ENCODE measurements at regions not wholly inside any gene's neighbourhood (a gene's known extent, or its start where the extent isn't known, plus 50 kb on each side); places are given as distances from the start of the nearest gene placed in this dataset.
"Not testable (repeated sequence)": the region's sequence is repeated elsewhere in the genome, so short reads cannot be mapped to it uniquely, and the experiment has no call there.

DNA sequence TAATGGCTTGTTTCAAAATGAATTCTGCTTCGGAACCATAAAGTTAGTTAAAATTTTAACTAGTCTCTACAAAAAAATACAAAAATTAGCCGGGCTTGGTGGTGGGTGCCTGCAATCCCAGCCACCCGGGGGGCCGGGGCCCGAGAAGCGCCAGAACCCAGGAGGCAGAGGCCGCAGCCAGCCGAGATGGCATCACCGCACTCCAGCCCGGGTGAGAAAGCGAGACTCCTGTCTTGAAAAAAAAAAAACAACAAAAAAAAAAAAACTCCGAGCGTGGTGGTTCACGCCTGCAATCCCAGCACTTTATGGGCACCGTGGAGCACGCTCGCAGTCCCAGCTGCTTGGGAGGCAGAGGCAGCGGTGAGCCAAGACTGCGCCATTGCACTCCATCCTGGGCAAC, 781.4 kb downstream of the BRINP3 start:
- Mint-ChIP-seq H3K4me3 (no peak overlapping the region), H3K9me3 (peaks cover 24% of the 10 kb centered on the region), H3K4me1 (ENCODE audit: low read depth) (no peaks in the 10 kb centered on the region), H3K27ac (no peak overlapping the region), H3K27me3 (no peaks in the 10 kb centered on the region), H3K36me3 (ENCODE audit: low read depth) (no peaks in the 10 kb centered on the region)
- intact Hi-C loops (cut with micrococcal nuclease): no loop called here

DNA sequence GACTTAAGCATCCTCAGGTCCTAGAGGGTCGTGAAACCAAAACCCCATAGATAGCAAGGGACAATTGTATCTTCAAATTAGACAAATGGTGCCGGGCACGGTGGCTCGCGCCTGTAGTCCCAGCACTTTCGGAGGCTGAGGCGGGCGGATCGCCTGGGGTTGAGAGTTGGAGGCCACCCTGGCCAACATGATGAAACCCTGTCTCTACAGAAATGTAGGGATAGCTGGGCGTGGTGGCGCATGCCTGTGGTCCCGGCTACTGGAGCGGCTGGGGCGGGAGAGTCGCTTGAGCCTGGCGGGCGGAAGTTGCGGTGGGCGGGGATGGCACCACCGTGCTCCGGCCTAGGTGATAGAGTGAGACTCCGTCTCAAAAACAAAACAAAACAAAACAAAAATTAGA, 780.6 kb downstream of the BRINP3 start:
- H3K4me1 Mint-ChIP-seq (ENCODE audit: low read depth): no peaks in the 10 kb centered on the region
- no peak overlapping the region for H3K27ac Mint-ChIP-seq
- no peak overlapping the region for H3K4me3 Mint-ChIP-seq
- no peaks in the 10 kb centered on the region for H3K36me3 Mint-ChIP-seq (ENCODE audit: low read depth)
- no peaks in the 10 kb centered on the region for H3K27me3 Mint-ChIP-seq
- peaks cover 23% of the 10 kb centered on the region for H3K9me3 Mint-ChIP-seq
- intact Hi-C loops (cut with micrococcal nuclease): no loop called here

DNA sequence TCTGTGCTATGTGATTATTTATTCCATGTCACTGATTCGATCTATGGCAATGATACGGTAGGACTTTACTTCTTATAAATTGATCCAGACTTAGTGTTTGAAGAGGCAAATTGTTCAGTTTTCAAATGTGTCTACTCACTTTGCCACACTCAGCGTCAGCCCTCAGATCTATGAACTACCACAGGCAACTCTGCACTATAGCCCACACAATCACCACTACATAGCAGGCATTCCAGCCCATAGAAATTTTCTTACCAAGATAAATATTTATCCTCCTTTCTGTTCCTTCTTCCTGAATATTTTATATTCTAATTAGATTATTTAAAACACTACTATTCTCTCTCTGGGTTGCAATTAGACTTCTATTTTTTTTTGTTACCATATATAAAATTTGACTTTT, 776.1 kb downstream of the BRINP3 start:
- Mint-ChIP-seq H3K9me3 (no peaks in the 10 kb centered on the region), H3K4me3 (no peak overlapping the region), H3K27me3 (no peaks in the 10 kb centered on the region), H3K36me3 (ENCODE audit: low read depth) (no peaks in the 10 kb centered on the region), H3K27ac (no peak overlapping the region), H3K4me1 (ENCODE audit: low read depth) (no peaks in the 10 kb centered on the region)
- intact Hi-C loops (cut with micrococcal nuclease): no loop called here

DNA sequence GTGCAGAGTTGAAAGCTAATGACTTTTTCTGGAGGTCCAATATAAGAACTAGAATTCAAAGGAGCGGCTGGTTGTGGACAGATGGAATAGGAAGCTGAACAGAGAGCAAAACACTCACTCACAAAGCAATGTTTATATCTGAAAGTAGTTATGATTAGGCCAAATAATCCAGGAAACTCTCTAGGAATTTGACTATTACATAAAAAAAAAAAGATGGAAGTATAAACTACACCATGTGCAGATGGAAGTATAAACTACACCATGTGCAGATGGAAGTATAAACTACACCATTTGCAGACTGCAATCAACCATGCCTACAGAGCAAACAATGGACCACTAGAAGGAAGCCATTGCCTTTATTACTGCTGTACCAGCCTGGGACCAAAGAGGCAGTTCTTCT, 771.1 kb downstream of the BRINP3 start:
- Mint-ChIP-seq H3K27me3 (no peaks in the 10 kb centered on the region), H3K4me3 (no peak overlapping the region), H3K9me3 (peaks cover 37% of the 10 kb centered on the region)

DNA sequence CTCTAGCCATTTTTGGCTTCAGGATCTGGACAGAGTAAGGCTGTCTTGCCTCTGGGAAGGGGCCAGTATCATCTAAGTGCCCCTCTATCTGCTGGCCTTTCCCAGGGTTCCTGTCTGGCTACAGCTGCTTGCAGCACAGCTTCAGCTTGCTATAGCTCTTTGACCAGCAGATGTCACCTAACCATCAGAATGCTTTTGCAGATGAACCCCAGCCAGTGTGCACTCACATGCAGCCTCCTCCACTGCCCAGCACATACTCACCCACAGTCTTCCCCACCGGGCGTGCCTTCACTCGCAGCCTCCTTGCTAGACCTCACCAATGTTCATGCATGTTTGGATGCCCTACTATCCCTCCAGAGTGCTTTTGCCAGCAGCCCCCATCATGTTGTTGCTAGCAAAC, 769.0 kb downstream of the BRINP3 start:
- intact Hi-C loops (cut with micrococcal nuclease): no loop called here
- H3K27me3 Mint-ChIP-seq: no peaks in the 10 kb centered on the region

More for the DNA sequence above, 771.1 kb downstream of the BRINP3 start:
- intact Hi-C loops (cut with micrococcal nuclease): no loop called here
- H3K27ac Mint-ChIP-seq: no peak overlapping the region
- H3K36me3 Mint-ChIP-seq (ENCODE audit: low read depth): no peaks in the 10 kb centered on the region
- no peaks in the 10 kb centered on the region for H3K4me1 Mint-ChIP-seq (ENCODE audit: low read depth)

DNA sequence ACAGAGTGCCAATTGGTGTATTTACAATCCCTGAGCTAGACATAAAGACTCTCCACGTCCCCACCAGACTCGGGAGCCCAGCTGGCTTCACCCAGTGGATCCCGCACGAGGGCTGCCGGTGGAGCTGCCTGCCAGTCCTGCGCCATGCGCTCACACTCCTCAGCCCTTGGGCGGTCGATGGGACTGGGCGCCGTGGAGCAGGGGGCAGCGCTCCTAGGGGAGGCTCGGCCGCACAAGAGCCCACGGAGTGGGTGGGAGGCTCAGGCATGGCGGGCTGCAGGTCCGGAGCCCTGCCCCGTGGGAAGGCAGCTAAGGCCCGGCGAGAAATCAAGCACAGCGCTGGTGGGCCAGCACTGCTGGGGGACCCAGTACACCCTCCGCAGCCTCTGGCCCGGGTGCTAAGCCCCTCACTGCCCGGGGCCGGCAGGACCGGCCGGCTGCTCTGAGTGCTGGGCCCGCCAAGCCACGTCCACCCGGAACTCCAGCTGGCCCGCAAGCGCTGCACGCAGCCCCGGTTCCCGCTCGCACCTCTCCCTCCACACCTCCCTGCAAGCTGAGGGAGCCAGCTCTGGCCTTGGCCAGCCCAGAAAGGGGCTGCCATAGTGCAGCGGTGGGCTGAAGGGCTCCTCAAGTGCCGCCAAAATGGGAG, 759.4 kb downstream of the BRINP3 start:
- H3K9me3 Mint-ChIP-seq: peaks cover 16% of the 10 kb centered on the region
- H3K4me1 Mint-ChIP-seq (ENCODE audit: low read depth); H3K4me3 Mint-ChIP-seq; H3K27me3 Mint-ChIP-seq; H3K27ac Mint-ChIP-seq; H3K36me3 Mint-ChIP-seq (ENCODE audit: low read depth); intact Hi-C loops (cut with micrococcal nuclease): not testable (repeated sequence)

More for the DNA sequence above, 769.0 kb downstream of the BRINP3 start:
- Mint-ChIP-seq H3K4me1 (ENCODE audit: low read depth) (no peaks in the 10 kb centered on the region), H3K4me3 (no peak overlapping the region), H3K36me3 (ENCODE audit: low read depth) (no peaks in the 10 kb centered on the region), H3K27ac (no peak overlapping the region), H3K9me3 (peaks cover 41% of the 10 kb centered on the region)

DNA sequence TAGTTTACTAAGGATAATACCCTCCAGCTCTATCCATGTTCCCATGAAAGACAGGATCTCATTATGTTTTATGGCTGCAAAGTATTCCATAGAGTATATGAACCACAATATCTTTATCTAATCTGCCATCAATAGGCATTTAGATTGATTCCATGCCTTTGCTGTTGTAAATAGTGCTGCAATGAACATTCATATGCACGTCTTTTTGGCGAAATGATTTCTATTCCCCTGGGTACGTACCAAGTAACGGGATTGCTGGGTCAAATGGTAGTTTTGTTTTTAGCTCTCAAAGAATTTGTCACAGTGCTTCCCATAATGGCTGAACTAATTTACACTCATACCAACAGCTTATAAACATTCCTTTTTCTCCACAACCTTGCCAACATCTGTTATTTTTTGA, 750.9 kb downstream of the BRINP3 start:
- H3K27ac Mint-ChIP-seq: no peak overlapping the region
- H3K36me3 Mint-ChIP-seq (ENCODE audit: low read depth): no peaks in the 10 kb centered on the region
- intact Hi-C loops (cut with micrococcal nuclease): no loop called here
- no peaks in the 10 kb centered on the region for H3K4me1 Mint-ChIP-seq (ENCODE audit: low read depth)
- peaks cover 33% of the 10 kb centered on the region for H3K9me3 Mint-ChIP-seq
- H3K4me3 Mint-ChIP-seq: no peak overlapping the region
- H3K27me3 Mint-ChIP-seq: no peaks in the 10 kb centered on the region

DNA sequence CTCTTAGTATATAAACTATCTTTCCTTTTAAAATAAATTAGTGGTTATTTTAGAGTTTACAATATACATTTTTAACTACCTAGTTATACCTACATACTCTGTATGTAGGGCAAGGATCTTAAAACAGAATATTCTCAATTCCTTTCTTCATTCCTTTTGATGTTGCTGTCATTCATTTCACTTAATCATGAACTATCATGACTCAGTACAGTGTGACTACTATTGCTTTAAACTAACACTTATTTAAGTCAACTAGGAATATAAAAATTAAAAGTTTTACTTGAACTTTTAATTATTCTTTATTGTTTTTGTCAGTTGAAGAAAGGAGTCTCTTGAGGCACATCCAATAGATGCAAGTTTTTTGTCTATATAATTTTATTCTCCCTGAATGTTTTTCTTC, 726.4 kb downstream of the BRINP3 start:
- intact Hi-C loops (cut with micrococcal nuclease): no loop called here
- H3K27me3 Mint-ChIP-seq: no peaks in the 10 kb centered on the region
- no peaks in the 10 kb centered on the region for H3K36me3 Mint-ChIP-seq (ENCODE audit: low read depth)
- H3K27ac Mint-ChIP-seq: no peak overlapping the region
- no peak overlapping the region for H3K4me3 Mint-ChIP-seq
- H3K9me3 Mint-ChIP-seq: peaks cover 29% of the 10 kb centered on the region
- no peaks in the 10 kb centered on the region for H3K4me1 Mint-ChIP-seq (ENCODE audit: low read depth)

DNA sequence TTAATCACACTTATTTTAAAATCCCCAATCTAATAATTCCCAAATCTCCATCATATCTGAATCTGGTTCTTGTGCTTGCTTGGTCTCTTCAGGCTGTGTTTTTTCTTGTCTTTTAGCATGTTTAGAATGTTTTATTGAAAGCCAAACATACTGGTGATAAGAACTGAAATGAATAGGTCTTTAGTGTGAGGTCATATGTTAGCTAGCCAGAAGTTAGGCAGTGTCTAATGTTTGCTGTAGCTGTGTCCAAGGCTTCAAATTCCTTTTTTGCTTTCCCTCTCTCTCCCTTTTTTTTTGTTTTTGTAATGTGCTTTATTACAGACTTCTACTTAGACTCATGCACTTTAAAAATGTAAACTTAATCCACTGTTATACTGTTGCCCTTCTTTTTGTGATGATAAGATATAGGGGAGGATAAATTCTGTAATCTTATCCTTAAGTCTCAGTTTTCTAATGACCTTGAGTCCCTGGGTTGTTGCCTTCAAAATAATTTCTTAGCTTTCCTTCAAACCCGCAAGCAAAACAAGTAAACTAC, 725.1 kb downstream of the BRINP3 start:
- intact Hi-C loops (cut with micrococcal nuclease): no loop called here
- H3K27ac Mint-ChIP-seq: no peak overlapping the region
- H3K4me1 Mint-ChIP-seq (ENCODE audit: low read depth): no peaks in the 10 kb centered on the region
- no peaks in the 10 kb centered on the region for H3K27me3 Mint-ChIP-seq
- H3K4me3 Mint-ChIP-seq: no peak overlapping the region
- peaks cover 41% of the 10 kb centered on the region for H3K9me3 Mint-ChIP-seq
- H3K36me3 Mint-ChIP-seq (ENCODE audit: low read depth): no peaks in the 10 kb centered on the region

DNA sequence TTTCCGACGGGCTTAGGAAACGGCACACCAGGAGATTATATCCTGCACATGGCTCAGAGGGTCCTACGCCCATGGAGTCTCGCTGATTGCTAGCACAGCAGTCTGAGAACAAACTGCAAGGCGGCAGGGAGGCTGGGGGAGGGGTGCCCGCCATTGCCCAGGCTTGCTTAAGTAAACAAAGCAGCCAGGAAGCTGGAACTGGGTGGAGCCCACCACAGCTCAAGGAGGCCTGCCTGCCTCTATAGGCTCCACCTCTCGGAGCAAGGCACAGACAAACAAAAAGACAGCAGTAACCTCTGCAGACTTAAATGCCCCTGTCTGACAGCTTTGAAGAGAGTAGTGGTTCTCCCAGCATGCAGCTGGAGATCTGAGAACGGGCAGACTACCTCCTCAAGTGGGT, 722.6 kb downstream of the BRINP3 start:
- peaks cover 45% of the 10 kb centered on the region for H3K9me3 Mint-ChIP-seq
- H3K4me1 Mint-ChIP-seq (ENCODE audit: low read depth); H3K36me3 Mint-ChIP-seq (ENCODE audit: low read depth); H3K27ac Mint-ChIP-seq; H3K27me3 Mint-ChIP-seq; intact Hi-C loops (cut with micrococcal nuclease); H3K4me3 Mint-ChIP-seq: not testable (repeated sequence)

DNA sequence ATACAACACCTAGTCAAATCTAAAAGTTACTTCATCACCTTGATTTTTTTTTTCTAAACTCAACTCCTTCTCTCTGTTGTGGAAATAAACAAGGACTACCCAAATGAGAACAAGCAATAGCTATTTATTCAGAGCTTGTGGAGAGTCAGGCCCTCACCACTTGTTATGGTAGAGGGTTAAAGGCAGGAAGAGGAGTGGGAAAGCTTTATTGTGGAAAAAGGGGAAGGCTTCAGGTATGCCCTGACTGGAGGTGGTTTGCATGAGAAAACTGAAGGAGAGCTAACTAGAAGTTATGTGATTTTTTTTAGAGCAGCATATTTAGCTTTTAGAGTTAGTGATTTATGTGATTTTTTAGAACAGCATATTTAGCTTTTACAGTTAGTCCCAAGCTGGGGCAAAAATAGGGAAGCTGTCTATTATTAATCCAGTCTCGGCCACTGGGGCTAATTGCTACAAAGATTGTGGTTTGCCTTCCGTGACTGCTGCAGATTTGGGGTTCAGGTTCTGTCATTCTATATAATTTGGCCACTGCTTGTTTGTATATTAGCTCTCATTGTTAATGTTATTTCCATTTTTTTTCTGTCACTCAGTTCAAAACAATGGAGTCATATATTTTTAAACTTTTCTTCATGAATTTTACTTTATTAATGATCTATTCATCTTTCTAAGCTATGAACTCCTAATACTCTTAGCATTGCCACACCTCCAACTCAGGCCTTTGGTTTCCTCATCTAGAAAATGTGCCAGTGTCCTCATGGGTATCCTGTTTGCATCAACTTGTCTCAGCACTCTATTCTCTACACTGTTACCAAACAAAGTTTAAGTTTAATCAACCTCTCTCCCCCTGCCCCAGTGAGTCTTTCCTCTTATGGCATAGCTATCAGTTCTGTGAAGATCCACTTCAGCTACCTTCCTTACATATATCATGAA, 713.0 kb downstream of the BRINP3 start:
- H3K27me3 Mint-ChIP-seq: no peaks in the 10 kb centered on the region
- H3K27ac Mint-ChIP-seq: no peak overlapping the region
- intact Hi-C loops (cut with micrococcal nuclease): no loop called here
- H3K4me1 Mint-ChIP-seq (ENCODE audit: low read depth): no peaks in the 10 kb centered on the region
- no peak overlapping the region for H3K4me3 Mint-ChIP-seq
- H3K9me3 Mint-ChIP-seq: peaks cover 19% of the 10 kb centered on the region
- no peaks in the 10 kb centered on the region for H3K36me3 Mint-ChIP-seq (ENCODE audit: low read depth)

DNA sequence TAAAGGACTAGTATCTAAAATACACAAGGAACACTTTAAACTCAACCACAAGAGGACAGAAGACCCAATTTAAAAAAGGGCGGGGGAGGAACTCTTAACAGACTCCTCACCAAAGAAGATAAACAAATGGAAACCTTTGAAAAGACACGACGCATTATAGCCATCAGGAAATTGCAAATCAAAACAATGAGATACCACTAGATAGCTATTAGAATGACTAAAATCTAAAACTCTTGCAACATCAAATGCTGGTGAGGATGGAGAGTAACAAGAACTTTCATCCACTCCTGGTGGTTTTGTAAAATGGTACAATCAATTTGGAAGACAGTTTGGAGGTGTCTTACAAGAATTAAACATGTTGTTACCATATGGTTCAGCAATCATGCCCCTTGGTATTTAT, 708.2 kb downstream of the BRINP3 start:
- Mint-ChIP-seq H3K9me3 (peaks cover 17% of the 10 kb centered on the region), H3K27me3 (no peaks in the 10 kb centered on the region), H3K36me3 (ENCODE audit: low read depth) (no peaks in the 10 kb centered on the region), H3K4me3 (no peak overlapping the region), H3K27ac (no peak overlapping the region), H3K4me1 (ENCODE audit: low read depth) (no peaks in the 10 kb centered on the region)
- intact Hi-C loops (cut with micrococcal nuclease): no loop called here

DNA sequence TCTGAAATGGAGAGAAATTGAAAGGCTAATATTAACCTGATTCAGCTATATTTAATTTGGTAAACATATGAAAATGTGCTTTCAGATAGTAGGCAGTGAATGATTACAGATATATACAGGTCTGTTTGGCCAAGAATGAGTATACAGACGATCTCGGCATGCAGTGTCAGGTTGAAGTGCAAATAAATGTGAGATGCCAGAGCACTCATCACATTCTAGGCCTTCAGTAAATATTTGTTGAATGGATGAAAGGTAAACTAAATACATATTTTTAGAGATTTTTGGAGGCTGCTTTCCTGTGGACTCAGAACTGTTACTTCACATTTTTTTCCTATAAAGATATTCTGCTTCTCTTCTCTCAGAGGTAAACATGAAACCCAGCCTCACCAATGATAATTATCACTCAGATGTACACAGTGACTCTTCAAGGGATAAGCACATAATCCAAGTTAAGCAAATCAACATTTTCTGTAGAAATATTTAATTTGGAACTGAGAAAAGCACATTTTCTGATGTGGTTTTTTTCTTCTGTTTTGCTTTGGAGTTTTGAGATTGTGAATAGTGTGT, 702.9 kb downstream of the BRINP3 start:
- H3K4me1 Mint-ChIP-seq (ENCODE audit: low read depth): no peaks in the 10 kb centered on the region
- no peak overlapping the region for H3K27ac Mint-ChIP-seq
- H3K27me3 Mint-ChIP-seq: no peaks in the 10 kb centered on the region
- intact Hi-C loops (cut with micrococcal nuclease): no loop called here
- H3K4me3 Mint-ChIP-seq: no peak overlapping the region
- H3K9me3 Mint-ChIP-seq: peaks cover 2% of the 10 kb centered on the region
- no peaks in the 10 kb centered on the region for H3K36me3 Mint-ChIP-seq (ENCODE audit: low read depth)

DNA sequence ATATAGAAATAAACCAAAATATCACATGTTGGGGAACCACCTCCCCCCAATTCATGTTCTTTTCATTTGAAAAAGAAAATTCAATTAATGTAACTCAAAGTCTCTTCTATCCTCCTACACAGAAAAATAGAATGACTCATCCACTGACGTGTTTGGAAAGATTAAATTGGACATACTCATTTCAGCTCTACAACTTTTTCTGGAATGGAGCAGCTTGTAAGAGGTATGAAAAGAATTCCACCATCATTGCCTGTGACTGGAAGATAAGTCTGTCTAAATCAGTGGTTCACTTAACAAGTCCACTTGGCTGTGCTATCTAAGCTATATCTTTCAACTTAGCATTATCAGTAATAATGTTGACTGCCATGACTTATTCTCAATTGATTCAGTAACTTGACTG, 702.3 kb downstream of the BRINP3 start:
- intact Hi-C loops (cut with micrococcal nuclease): no loop called here
- Mint-ChIP-seq H3K9me3 (peaks cover 4% of the 10 kb centered on the region), H3K36me3 (ENCODE audit: low read depth) (no peaks in the 10 kb centered on the region), H3K4me1 (ENCODE audit: low read depth) (no peaks in the 10 kb centered on the region), H3K4me3 (no peak overlapping the region), H3K27me3 (no peaks in the 10 kb centered on the region), H3K27ac (no peak overlapping the region)

Measured in dendritic cell treated with granulocyte-macrophage colony-stimulating factor and Interleukin-4, amounts not matched to agents 40 ng/mL and 50 ng/mL, for 4 days (primary cell).